Panc1 (cell line): ENCODE measurements at regions not wholly inside any gene's neighbourhood (a gene's known extent, or its start where the extent isn't known, plus 50 kb on each side); places are given as distances from the start of the nearest gene placed in this dataset.

Source experiments
- ATAC-seq: fragments of 200-7000 bp; cut with Tn5 transposase; 2 replicates; pipeline ENCODE4 v1.9.1; 2020; ENCODE audit warnings: mild to moderate bottlenecking, moderate library complexity
- BruUV-seq: library from RNA; stranded (reverse); fragments of 400-500 nt; replicated peaks from 2 replicates; lab custom pipeline; 2021; lab: Mats Ljungman, UMichigan
- CTCF ChIA-PET: fragments of 300-600 bp; sonication (Branson Sonifier 250); formaldehyde crosslinking; loops from one replicate; lab custom pipeline; 2022; ENCODE audit warnings: antibody characterized with exemption; lab: Charles Lee
- POLR2A ChIA-PET: fragments of 300-600 bp; sonication (Branson Sonifier 250); formaldehyde crosslinking; loops from one replicate; lab custom pipeline; 2022; ENCODE audit warnings: antibody characterized with exemption; lab: Charles Lee
- DNase-seq: peaks from one replicate; pipeline ENCODE4 v3.0.0-alpha.2; 2010; ENCODE audit warnings: low read depth, low spot score
- H3K27ac ChIP-seq: 2 replicates; pipeline ENCODE4 v1.5.1; 2011; ENCODE audit warnings: mild to moderate bottlenecking, low read length, inconsistent platforms
- H3K27me3 ChIP-seq: fragments of 200-500 bp; sonication (Bioruptor generic); 2 replicates; pipeline ENCODE4 v1.6.0; 2014; ENCODE audit warnings: low read length, inconsistent platforms; ENCODE audit not compliant: control insufficient read depth, insufficient read depth
- H3K36me3 ChIP-seq: fragments of 200-500 bp; sonication (Bioruptor generic); 2 replicates; pipeline ENCODE4 v1.5.1; 2014; ENCODE audit warnings: inconsistent platforms, mild to moderate bottlenecking, low read length, moderate library complexity; ENCODE audit not compliant: control insufficient read depth, insufficient read depth
- H3K4me1 ChIP-seq: 2 replicates; pipeline ENCODE4 v1.5.1; 2011; ENCODE audit warnings: inconsistent platforms, mild to moderate bottlenecking, low read length, moderate library complexity; ENCODE audit not compliant: control insufficient read depth, insufficient read depth
- H3K4me3 ChIP-seq, 2 experiments: 2 replicates each; pipeline ENCODE4 v1.5.1; 2011 to 2012; ENCODE audit warnings: low read depth in 2 of 2, low read length in 2 of 2, mild to moderate bottlenecking in 2 of 2, inconsistent platforms in 1 of 2, moderate library complexity in 1 of 2
- H3K9me3 ChIP-seq: fragments of 200-500 bp; sonication (Bioruptor generic); 2 replicates; pipeline ENCODE4 v1.5.1; 2014; ENCODE audit warnings: low read depth, mild to moderate bottlenecking, inconsistent platforms, low read length, moderate library complexity; ENCODE audit not compliant: control insufficient read depth, insufficient read depth
- POLR2AphosphoS5 ChIP-seq: IDR thresholded peaks from 2 replicates; pipeline ENCODE4 v1.6.1; 2012; ENCODE audit warnings: mild to moderate bottlenecking, low read depth, low read length, moderate library complexity
- SIN3A ChIP-seq: IDR thresholded peaks from 2 replicates; pipeline ENCODE4 v1.6.1; 2012; ENCODE audit warnings: low read depth, mild to moderate bottlenecking, low read length, moderate library complexity, borderline replicate concordance; ENCODE audit not compliant: insufficient read depth
- TCF7L2 ChIP-seq: IDR thresholded peaks from 2 replicates; pipeline ENCODE4 v1.6.1; 2011; ENCODE audit warnings: mild to moderate bottlenecking, low read depth, low read length, inconsistent platforms
- in situ Hi-C: cut with HindIII; loops from 2 replicates; pipeline ENCODE4 v1.10.0; 2016; ENCODE audit warnings: low sequenced_read_pairs, low pct_unique_long_range_greater_than_20kb
- intact Hi-C: fragments of 100-400 bp; cut with micrococcal nuclease; formaldehyde crosslinking; loops from one replicate; pipeline ENCODE4 v1.10.0; 2022; ENCODE audit not compliant: unreplicated experiment
- TF ChIP-seq, protein P1 (sequence below), 2 experiments: IDR thresholded peaks; 2 replicates each; pipeline ENCODE4 v1.6.1; 2011 to 2012; ENCODE audit warnings: low read depth in 2 of 2, control low read depth in 1 of 2, low read length in 1 of 2, mild to moderate bottlenecking in 1 of 2, moderate library complexity in 1 of 2; ENCODE audit not compliant: insufficient read depth in 1 of 2
- TF ChIP-seq, protein P2 (sequence below): fragments of 450-650 bp; IDR thresholded peaks from 2 replicates; pipeline ENCODE4 v1.5.1; 2017; ENCODE audit warnings: mild to moderate bottlenecking

- ChIA-PET POLR2A (no interaction called here), CTCF (no interaction called here)
- H3K36me3 ChIP-seq, result no peaks in the 10 kb centered on the region
- H3K27ac ChIP-seq, result no peak overlapping the region
- H3K27me3 ChIP-seq, result no peaks in the 10 kb centered on the region
- peak; percentile 7 for DNase-seq
- in situ Hi-C loops, result no loop called here
- no peaks in the 10 kb centered on the region for H3K4me1 ChIP-seq
- intact Hi-C loops, result no loop called here
- TF ChIP-seq, protein P1, sequence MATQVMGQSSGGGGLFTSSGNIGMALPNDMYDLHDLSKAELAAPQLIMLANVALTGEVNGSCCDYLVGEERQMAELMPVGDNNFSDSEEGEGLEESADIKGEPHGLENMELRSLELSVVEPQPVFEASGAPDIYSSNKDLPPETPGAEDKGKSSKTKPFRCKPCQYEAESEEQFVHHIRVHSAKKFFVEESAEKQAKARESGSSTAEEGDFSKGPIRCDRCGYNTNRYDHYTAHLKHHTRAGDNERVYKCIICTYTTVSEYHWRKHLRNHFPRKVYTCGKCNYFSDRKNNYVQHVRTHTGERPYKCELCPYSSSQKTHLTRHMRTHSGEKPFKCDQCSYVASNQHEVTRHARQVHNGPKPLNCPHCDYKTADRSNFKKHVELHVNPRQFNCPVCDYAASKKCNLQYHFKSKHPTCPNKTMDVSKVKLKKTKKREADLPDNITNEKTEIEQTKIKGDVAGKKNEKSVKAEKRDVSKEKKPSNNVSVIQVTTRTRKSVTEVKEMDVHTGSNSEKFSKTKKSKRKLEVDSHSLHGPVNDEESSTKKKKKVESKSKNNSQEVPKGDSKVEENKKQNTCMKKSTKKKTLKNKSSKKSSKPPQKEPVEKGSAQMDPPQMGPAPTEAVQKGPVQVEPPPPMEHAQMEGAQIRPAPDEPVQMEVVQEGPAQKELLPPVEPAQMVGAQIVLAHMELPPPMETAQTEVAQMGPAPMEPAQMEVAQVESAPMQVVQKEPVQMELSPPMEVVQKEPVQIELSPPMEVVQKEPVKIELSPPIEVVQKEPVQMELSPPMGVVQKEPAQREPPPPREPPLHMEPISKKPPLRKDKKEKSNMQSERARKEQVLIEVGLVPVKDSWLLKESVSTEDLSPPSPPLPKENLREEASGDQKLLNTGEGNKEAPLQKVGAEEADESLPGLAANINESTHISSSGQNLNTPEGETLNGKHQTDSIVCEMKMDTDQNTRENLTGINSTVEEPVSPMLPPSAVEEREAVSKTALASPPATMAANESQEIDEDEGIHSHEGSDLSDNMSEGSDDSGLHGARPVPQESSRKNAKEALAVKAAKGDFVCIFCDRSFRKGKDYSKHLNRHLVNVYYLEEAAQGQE (IDR thresholded peaks at IDR 0.05; ENCODE audit: insufficient read depth in 1 of 2, low read depth in 2 of 2, low read length in 1 of 2), result no peak
- TF ChIP-seq, protein P2, sequence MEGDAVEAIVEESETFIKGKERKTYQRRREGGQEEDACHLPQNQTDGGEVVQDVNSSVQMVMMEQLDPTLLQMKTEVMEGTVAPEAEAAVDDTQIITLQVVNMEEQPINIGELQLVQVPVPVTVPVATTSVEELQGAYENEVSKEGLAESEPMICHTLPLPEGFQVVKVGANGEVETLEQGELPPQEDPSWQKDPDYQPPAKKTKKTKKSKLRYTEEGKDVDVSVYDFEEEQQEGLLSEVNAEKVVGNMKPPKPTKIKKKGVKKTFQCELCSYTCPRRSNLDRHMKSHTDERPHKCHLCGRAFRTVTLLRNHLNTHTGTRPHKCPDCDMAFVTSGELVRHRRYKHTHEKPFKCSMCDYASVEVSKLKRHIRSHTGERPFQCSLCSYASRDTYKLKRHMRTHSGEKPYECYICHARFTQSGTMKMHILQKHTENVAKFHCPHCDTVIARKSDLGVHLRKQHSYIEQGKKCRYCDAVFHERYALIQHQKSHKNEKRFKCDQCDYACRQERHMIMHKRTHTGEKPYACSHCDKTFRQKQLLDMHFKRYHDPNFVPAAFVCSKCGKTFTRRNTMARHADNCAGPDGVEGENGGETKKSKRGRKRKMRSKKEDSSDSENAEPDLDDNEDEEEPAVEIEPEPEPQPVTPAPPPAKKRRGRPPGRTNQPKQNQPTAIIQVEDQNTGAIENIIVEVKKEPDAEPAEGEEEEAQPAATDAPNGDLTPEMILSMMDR, result peak; percentile 27
- ATAC-seq, result no peak
- no TSS peak for BruUV-seq
- H3K9me3 ChIP-seq, result no peaks in the 10 kb centered on the region
- H3K4me3 ChIP-seq, result no peak overlapping the region
Measured at GRCh38 chr13:62626771-62627170, 1211.1 kb upstream of the PCDH20 start.

GRCh38 chr13:62625214-62625881, 1209.7 kb upstream of the PCDH20 start:
- H3K9me3 ChIP-seq, result no peaks in the 10 kb centered on the region
- no peaks in the 10 kb centered on the region for H3K27me3 ChIP-seq
- TF ChIP-seq, protein P2, result no peak
- TF ChIP-seq TCF7L2 (no peak), POLR2AphosphoS5 (no peak)
- in situ Hi-C loops (no loop called here), intact Hi-C loops (no loop called here)
- POLR2A ChIA-PET, result no interaction called here
- DNase-seq (no peak), ATAC-seq (no peak)
- CTCF ChIA-PET, result no interaction called here
- no peaks in the 10 kb centered on the region for H3K4me1 ChIP-seq
- BruUV-seq, result no TSS peak
- H3K4me3 ChIP-seq, result no peak overlapping the region
- H3K27ac ChIP-seq, result no peak overlapping the region
- H3K36me3 ChIP-seq, result no peaks in the 10 kb centered on the region

DNA sequence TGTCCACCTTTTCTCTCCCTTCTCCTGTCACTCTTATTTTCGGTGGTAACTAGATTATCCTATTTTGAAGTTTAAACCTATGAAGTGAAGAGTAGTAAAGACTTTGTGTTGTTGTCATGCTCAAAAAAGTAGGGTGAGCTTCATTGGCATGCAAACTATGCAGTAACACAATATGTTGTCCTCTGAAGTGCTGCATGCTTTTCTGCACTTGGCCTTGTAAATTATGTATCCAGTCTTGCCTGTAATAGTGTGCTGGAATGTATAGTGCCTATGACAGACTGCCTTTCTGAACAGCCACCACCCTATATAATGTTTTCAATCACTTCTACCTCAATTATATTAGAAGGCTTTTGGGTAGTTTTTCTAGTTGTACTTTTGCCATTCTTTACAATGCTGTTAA, 1198.2 kb upstream of the PCDH20 start:
- Histone ChIP-seq H3K4me3 (no peak overlapping the region), H3K9me3 (no peaks in the 10 kb centered on the region), H3K27me3 (no peaks in the 10 kb centered on the region), H3K27ac (no peak overlapping the region), H3K36me3 (no peaks in the 10 kb centered on the region), H3K4me1 (no peaks in the 10 kb centered on the region)
- ChIA-PET CTCF (no interaction called here), POLR2A (no interaction called here)
- ATAC-seq (no peak), DNase-seq (no peak)
- intact Hi-C loops, result no loop called here
- in situ Hi-C loops, result no loop called here
- TF ChIP-seq TCF7L2 (no peak), SIN3A (no peak), POLR2AphosphoS5 (no peak)
- TF ChIP-seq, protein P2, result no peak
- TF ChIP-seq, protein P1 (IDR thresholded peaks at IDR 0.05; ENCODE audit: insufficient read depth in 1 of 2, low read depth in 2 of 2, low read length in 1 of 2), result no peak
- no TSS peak for BruUV-seq
